Ascending aorta (tissue), 2 donors: ENCODE measurements at regions not wholly inside any gene's neighbourhood (a gene's known extent, or its start where the extent isn't known, plus 50 kb on each side); places are given as distances from the start of the nearest gene placed in this dataset.

Experiments
- DNase-seq, 2 donors: peaks; one replicate each; pipeline ENCODE4 v3.0.0-alpha.2; 2019; ENCODE audit warnings: low spot score in 2 of 2
- H3K27ac ChIP-seq, 2 donors: fragments of 200-600 bp; sonication (generic); one replicate each; pipeline ENCODE4 v1.5.1; 2016 to 2017; ENCODE audit warnings: mild to moderate bottlenecking in 1 of 2
- H3K27me3 ChIP-seq: fragments of 200-600 bp; sonication (generic); one replicate; pipeline ENCODE4 v1.5.1; 2017
- H3K36me3 ChIP-seq, 2 donors: fragments of 200-600 bp; sonication (generic); one replicate each; pipeline ENCODE4 v1.5.1; 2016
- H3K4me1 ChIP-seq, 2 donors: fragments of 200-600 bp; sonication (generic); one replicate each; pipeline ENCODE4 v1.5.1; 2016 to 2017; ENCODE audit warnings: mild to moderate bottlenecking in 1 of 2
- H3K4me3 ChIP-seq, 2 donors: fragments of 200-600 bp; sonication (generic); one replicate each; pipeline ENCODE4 v1.5.1; 2016 to 2017; ENCODE audit warnings: mild to moderate bottlenecking in 1 of 2
- H3K9me3 ChIP-seq, 2 donors: fragments of 200-600 bp; sonication (generic); one replicate each; pipeline ENCODE4 v1.5.1; 2016
- intact Hi-C: fragments of 100-400 bp; cut with DNase I; formaldehyde crosslinking; loops from one replicate; pipeline ENCODE4 v1.15.1; 2023
- TF ChIP-seq, protein P1 (sequence below), 3 experiments: fragments of 200-600 bp in 2 of 3; fragments of 450-650 bp in 1 of 3; sonication (generic) in 2 of 3; IDR thresholded peaks; one replicate each; pipeline ENCODE4 v1.5.1; 2016 to 2019; ENCODE audit warnings: antibody characterized with exemption in 3 of 3, mild to moderate bottlenecking in 1 of 3, moderate library complexity in 1 of 3

- Histone ChIP-seq H3K4me1 (no peaks in the 10 kb centered on the region), H3K9me3 (peaks cover 0 to 3% of the 10 kb centered on the region in 2 donors), H3K4me3 (no peak overlapping the region), H3K27me3 (no peaks in the 10 kb centered on the region), H3K27ac (no peak overlapping the region), H3K36me3 (no peaks in the 10 kb centered on the region)
- TF ChIP-seq, protein P1, sequence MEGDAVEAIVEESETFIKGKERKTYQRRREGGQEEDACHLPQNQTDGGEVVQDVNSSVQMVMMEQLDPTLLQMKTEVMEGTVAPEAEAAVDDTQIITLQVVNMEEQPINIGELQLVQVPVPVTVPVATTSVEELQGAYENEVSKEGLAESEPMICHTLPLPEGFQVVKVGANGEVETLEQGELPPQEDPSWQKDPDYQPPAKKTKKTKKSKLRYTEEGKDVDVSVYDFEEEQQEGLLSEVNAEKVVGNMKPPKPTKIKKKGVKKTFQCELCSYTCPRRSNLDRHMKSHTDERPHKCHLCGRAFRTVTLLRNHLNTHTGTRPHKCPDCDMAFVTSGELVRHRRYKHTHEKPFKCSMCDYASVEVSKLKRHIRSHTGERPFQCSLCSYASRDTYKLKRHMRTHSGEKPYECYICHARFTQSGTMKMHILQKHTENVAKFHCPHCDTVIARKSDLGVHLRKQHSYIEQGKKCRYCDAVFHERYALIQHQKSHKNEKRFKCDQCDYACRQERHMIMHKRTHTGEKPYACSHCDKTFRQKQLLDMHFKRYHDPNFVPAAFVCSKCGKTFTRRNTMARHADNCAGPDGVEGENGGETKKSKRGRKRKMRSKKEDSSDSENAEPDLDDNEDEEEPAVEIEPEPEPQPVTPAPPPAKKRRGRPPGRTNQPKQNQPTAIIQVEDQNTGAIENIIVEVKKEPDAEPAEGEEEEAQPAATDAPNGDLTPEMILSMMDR (IDR thresholded peaks at IDR 0.05) = no peak
- intact Hi-C loops = no loop called here
- no peak for DNase-seq
Measured at GRCh38 chr2:16060936-16061338, 120.6 kb downstream of the MYCN start.

DNA sequence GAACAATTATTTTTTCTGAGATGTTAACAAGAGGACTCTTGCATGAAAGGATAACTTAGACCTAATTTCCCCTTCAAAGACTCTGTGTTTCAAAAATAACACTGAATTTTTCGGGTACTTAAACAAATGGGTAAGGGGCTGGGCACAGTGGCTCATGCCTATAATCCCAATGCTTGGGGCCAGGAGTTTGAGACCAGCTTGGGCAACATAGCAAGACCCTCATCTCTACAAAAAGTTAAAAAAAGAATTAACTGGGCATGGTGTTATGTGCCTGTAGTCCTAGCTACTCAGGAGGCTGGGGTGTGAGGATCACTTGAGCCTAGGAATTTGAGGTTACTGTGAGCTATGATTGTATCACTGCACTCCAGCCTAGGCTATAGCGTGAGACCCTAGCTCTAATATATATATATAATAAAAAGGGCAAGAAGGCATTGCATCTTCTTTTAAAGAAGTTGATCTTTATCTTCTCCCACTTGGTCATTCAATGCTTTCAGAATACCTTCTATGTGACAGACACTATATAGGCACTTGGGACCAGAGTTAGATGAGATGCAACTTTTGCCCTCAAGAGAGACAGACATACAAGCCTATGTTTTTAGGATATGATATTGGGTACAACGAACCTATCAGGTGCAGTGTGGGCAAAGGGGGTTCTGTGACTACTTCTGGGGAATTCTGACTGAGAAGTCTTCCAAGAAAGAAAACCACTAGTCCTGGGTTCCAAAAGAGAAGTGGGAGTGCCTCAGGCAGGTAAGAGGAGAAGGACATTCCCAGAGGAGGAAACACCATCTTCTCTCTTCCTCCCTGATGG, 120.0 kb downstream of the MYCN start:
- no peak for DNase-seq
- TF ChIP-seq, protein P1 (IDR thresholded peaks at IDR 0.05) = no peak
- no peaks in the 10 kb centered on the region for H3K27me3 ChIP-seq

DNA sequence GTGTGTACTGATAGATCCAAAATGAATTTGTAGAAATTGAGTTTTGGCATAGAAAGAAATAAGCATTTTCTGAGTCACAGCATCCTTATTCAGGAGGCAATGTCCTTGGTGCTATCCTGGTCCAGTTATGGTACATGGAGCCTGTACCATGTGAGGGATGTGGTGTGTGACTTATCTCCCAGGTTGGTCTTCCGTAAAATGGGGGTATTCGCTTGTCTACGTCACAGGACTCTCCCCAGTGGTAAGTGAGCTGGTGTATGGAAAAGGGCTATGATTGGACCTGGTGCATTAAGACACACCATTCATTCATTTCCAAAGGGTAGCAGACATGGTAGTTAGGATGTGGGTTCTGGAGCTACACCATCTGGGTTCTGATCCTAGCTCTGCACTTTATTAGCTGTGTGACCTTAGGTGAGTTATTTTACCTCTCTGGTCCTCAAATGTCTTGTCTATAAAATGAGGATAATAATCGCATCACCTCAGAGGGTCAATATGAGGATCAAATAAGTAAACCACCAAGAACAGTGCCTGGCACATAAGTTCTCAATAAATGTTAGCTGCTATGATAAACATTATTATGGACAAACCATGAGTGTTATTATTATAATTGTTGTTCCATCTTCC, 119.2 kb downstream of the MYCN start:
- H3K36me3 ChIP-seq = no peaks in the 10 kb centered on the region
- intact Hi-C loops = no loop called here
- no peak overlapping the region for H3K27ac ChIP-seq
- no peak overlapping the region for H3K4me3 ChIP-seq
- H3K4me1 ChIP-seq = no peaks in the 10 kb centered on the region
- H3K9me3 ChIP-seq = peaks cover 0 to 3% of the 10 kb centered on the region in 2 donors
- no peaks in the 10 kb centered on the region for H3K27me3 ChIP-seq
- TF ChIP-seq, protein P1 (IDR thresholded peaks at IDR 0.05) = no peak
- DNase-seq = no peak

More for the DNA sequence above, 120.0 kb downstream of the MYCN start:
- H3K27ac ChIP-seq = no peak overlapping the region
- intact Hi-C loops = no loop called here
- H3K36me3 ChIP-seq = no peaks in the 10 kb centered on the region
- no peaks in the 10 kb centered on the region for H3K4me1 ChIP-seq
- no peak overlapping the region for H3K4me3 ChIP-seq
- peaks cover 0 to 3% of the 10 kb centered on the region in 2 donors for H3K9me3 ChIP-seq

DNA sequence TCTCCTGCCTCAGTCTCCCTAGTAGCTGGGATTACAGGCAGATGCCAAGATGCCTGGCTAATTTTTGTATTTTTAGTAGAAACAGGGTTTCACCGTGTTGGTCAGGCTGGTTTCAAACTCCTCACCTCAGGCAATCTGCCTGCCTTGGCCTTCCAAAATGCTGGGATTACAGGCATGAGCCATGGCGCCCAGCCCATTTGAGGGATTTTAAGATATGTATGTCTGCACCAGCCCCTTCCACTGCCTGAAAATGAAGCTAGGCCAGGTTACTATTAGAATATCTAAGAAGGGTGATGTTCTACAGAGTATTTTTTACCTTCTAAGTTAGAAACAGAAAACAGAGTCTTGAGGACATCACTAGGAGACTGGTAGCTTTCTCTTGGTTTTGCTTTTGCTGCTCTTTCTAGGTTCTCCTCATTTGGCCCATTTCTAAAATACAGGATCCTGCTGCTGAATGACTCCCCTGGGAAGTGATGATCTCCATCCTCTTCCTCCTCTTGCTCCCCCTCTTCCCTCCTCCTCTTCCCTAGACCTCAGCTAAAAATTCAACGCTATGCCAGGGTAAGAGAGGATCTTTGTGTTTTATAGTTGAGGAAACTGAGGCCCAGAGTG, 118.5 kb downstream of the MYCN start:
- Histone ChIP-seq H3K36me3 (no peaks in the 10 kb centered on the region), H3K4me1 (no peaks in the 10 kb centered on the region), H3K9me3 (peaks cover 0 to 3% of the 10 kb centered on the region in 2 donors), H3K27me3 (no peaks in the 10 kb centered on the region), H3K4me3 (no peak overlapping the region), H3K27ac (no peak overlapping the region)
- DNase-seq = no peak
- TF ChIP-seq, protein P1 (IDR thresholded peaks at IDR 0.05) = no peak
- intact Hi-C loops = no loop called here

GRCh38 chr2:16058256-16058655, 117.9 kb downstream of the MYCN start:
- intact Hi-C loops = no loop called here
- Histone ChIP-seq H3K9me3 (no peaks in the 10 kb centered on the region), H3K4me3 (no peak overlapping the region), H3K36me3 (no peaks in the 10 kb centered on the region), H3K27me3 (no peaks in the 10 kb centered on the region), H3K27ac (no peak overlapping the region), H3K4me1 (no peaks in the 10 kb centered on the region)
- no peak for DNase-seq
- TF ChIP-seq, protein P1 (IDR thresholded peaks at IDR 0.05) = no peak
